Ishikawa (cell line): ENCODE measurements at regions not wholly inside any gene's neighbourhood (a gene's known extent, or its start where the extent isn't known, plus 50 kb on each side); places are given as distances from the start of the nearest gene placed in this dataset.

ENCODE experiments used
- CEBPB ChIP-seq: IDR thresholded peaks from 2 replicates; pipeline ENCODE4 v1.6.1; 2012
- CREB1 ChIP-seq: IDR thresholded peaks from 2 replicates; pipeline ENCODE4 v1.6.1; 2012; ENCODE audit warnings: low read depth
- EGR1 ChIP-seq: IDR thresholded peaks from 2 replicates; pipeline ENCODE4 v1.6.1; 2012
- EP300 ChIP-seq: IDR thresholded peaks from 2 replicates; pipeline ENCODE4 v1.6.1; 2012; ENCODE audit warnings: borderline replicate concordance
- FOXM1 ChIP-seq: IDR thresholded peaks from 2 replicates; pipeline ENCODE4 v1.6.1; 2012; ENCODE audit warnings: low read depth, borderline replicate concordance
- MAX ChIP-seq: IDR thresholded peaks from 2 replicates; pipeline ENCODE4 v1.6.1; 2012
- NFIC ChIP-seq: IDR thresholded peaks from 2 replicates; pipeline ENCODE4 v1.6.1; 2012
- RAD21 ChIP-seq: IDR thresholded peaks from 2 replicates; pipeline ENCODE4 v1.6.1; 2012; ENCODE audit warnings: low read depth
- REST ChIP-seq: IDR thresholded peaks from 2 replicates; pipeline ENCODE4 v1.6.1; 2012; ENCODE audit warnings: low read depth, mild to moderate bottlenecking
- TAF1 ChIP-seq: IDR thresholded peaks from 2 replicates; pipeline ENCODE4 v1.6.1; 2012; ENCODE audit warnings: low read depth, mild to moderate bottlenecking
- TCF12 ChIP-seq: IDR thresholded peaks from 2 replicates; pipeline ENCODE4 v1.6.1; 2012; ENCODE audit warnings: low read depth
- TEAD4 ChIP-seq: IDR thresholded peaks from 2 replicates; pipeline ENCODE4 v1.6.1; 2012
- USF1 ChIP-seq: IDR thresholded peaks from 2 replicates; pipeline ENCODE4 v1.6.1; 2012
- YY1 ChIP-seq: IDR thresholded peaks from 2 replicates; pipeline ENCODE4 v1.6.1; 2012; ENCODE audit warnings: low read depth
- ZBTB7A ChIP-seq: IDR thresholded peaks from 2 replicates; pipeline ENCODE4 v1.6.1; 2012; ENCODE audit warnings: low read depth

- TF ChIP-seq NFIC (no peak), TEAD4 (no peak), EP300 (no peak), TCF12 (no peak), TAF1 (no peak), EGR1 (no peak), USF1 (no peak), ZBTB7A (no peak), CEBPB (no peak), RAD21 (no peak), FOXM1 (no peak), MAX (no peak)
Measured at GRCh38 chr4:130393642-130394041, 1297.7 kb downstream of the C4orf33 start.

GRCh38 chr4:130395871-130396270 lies 1299.9 kb downstream of the C4orf33 start:
- no peak for TF ChIP-seq MAX
- TF ChIP-seq FOXM1: no peak
- TF ChIP-seq TEAD4: no peak
- no peak for TF ChIP-seq RAD21
- TF ChIP-seq ZBTB7A: no peak
- TF ChIP-seq NFIC: no peak
- TF ChIP-seq CEBPB: no peak
- no peak for TF ChIP-seq CREB1
- no peak for TF ChIP-seq TCF12
- no peak for TF ChIP-seq EP300
- TF ChIP-seq TAF1: no peak
- TF ChIP-seq EGR1: no peak
- TF ChIP-seq YY1: no peak
- TF ChIP-seq USF1: no peak

GRCh38 chr4:130403221-130403620 lies 1307.3 kb downstream of the C4orf33 start:
- TF ChIP-seq EP300 (no peak), TEAD4 (no peak), RAD21 (no peak), REST (no peak), USF1 (no peak), NFIC (no peak), MAX (no peak), YY1 (no peak), FOXM1 (no peak), CEBPB (no peak), TCF12 (no peak), ZBTB7A (no peak), TAF1 (no peak), CREB1 (no peak), EGR1 (no peak)

- TF ChIP-seq EP300 (no peak), TEAD4 (no peak), RAD21 (no peak), ZBTB7A (no peak), TAF1 (no peak), CEBPB (no peak), FOXM1 (no peak), CREB1 (no peak), TCF12 (no peak), MAX (no peak), NFIC (no peak), YY1 (no peak), USF1 (no peak), REST (no peak), EGR1 (no peak)
Measured at GRCh38 chr4:130416228-130416627, 1320.3 kb downstream of the C4orf33 start.
